HCT116 (cell line): ENCODE measurements at regions not wholly inside any gene's neighbourhood (a gene's known extent, or its start where the extent isn't known, plus 50 kb on each side); places are given as distances from the start of the nearest gene placed in this dataset.

Experiments
- ATAC-seq: fragments of 200-7000 bp; cut with Tn5 transposase; 2 replicates; pipeline ENCODE4 v1.9.1; 2020; ENCODE audit warnings: mild to moderate bottlenecking, moderate library complexity
- BruUV-seq: library from RNA; stranded (reverse); fragments of 400-500 nt; replicated peaks from 2 replicates; lab custom pipeline; 2021; lab: Mats Ljungman, UMichigan
- CTCF ChIA-PET: fragments of 300-600 bp; sonication (Branson Sonifier 250); formaldehyde crosslinking; loops from one replicate; lab custom pipeline; 2021; ENCODE audit warnings: antibody characterized with exemption; lab: Charles Lee
- POLR2A ChIA-PET: fragments of 300-600, 350-600 bp; sonication (Branson Sonifier 250); formaldehyde crosslinking; loops from one replicate; lab custom pipeline; 2021; ENCODE audit warnings: antibody characterized with exemption; lab: Charles Lee
- RAD21 ChIA-PET, 2 experiments: fragments of 300-600 bp; sonication (Branson Sonifier 250); formaldehyde crosslinking; loops; one replicate each; lab custom pipeline; 2023; ENCODE audit warnings: low total read pairs in 2 of 2; ENCODE audit not compliant: uncharacterized antibody in 2 of 2, unreplicated experiment in 2 of 2, low non-redundant PET in 1 of 2; lab: Charles Lee
- DNase-seq: peaks from one replicate; pipeline ENCODE4 v3.0.0-alpha.2; 2010; ENCODE audit warnings: low read depth, low spot score
- H2AFZ ChIP-seq: fragments of 200-600 bp; shearing (Covaris generic), sonication (generic); 2 replicates; pipeline ENCODE4 v1.6.1; 2017; ENCODE audit warnings: low read depth, mixed run types, mixed read lengths, antibody characterized with exemption, low read length; ENCODE audit not compliant: poor library complexity, severe bottlenecking
- H3K27ac ChIP-seq: 2 replicates; pipeline ENCODE4 v1.5.1; 2012; ENCODE audit warnings: low read depth, low read length
- H3K27me3 ChIP-seq: fragments of 200-600 bp; sonication (generic); 2 replicates; pipeline ENCODE4 v1.6.1; 2016; ENCODE audit warnings: mixed run types, low read length, mixed read lengths; ENCODE audit not compliant: insufficient read depth
- H3K36me3 ChIP-seq, 2 experiments: fragments of 200-500 bp in 1 of 2; fragments of 200-600 bp in 1 of 2; sonication (Bioruptor generic) in 1 of 2; sonication (generic) in 1 of 2; 2 replicates each; pipeline versions ENCODE4 v1.5.1 to v1.6.1; 2014 to 2016; ENCODE audit warnings: low read length in 2 of 2, inconsistent platforms in 1 of 2, mixed read lengths in 1 of 2, mixed run types in 1 of 2; ENCODE audit not compliant: insufficient read depth in 2 of 2, control insufficient read depth in 1 of 2
- H3K4me1 ChIP-seq, 2 experiments: fragments of 200-600 bp in 1 of 2; sonication (generic) in 1 of 2; 2 replicates each; pipeline versions ENCODE4 v1.5.1 to v1.6.1; 2012 to 2017; ENCODE audit warnings: low read length in 2 of 2, inconsistent platforms in 1 of 2, mild to moderate bottlenecking in 1 of 2, mixed read lengths in 1 of 2, mixed run types in 1 of 2, moderate library complexity in 1 of 2; ENCODE audit not compliant: insufficient read depth in 2 of 2, control insufficient read depth in 1 of 2
- H3K4me2 ChIP-seq: fragments of 200-600 bp; sonication (generic); 2 replicates; pipeline ENCODE4 v1.6.1; 2017; ENCODE audit warnings: mixed run types, low read length, mixed read lengths
- H3K4me3 ChIP-seq, 2 experiments: fragments of 200-600 bp in 1 of 2; sonication (generic) in 1 of 2; replicated peaks in 1 of 2; 2 replicates each; pipeline ENCODE4 v1.5.1; 2011 to 2016; ENCODE audit warnings: low read length in 2 of 2, control low read depth in 1 of 2, low read depth in 1 of 2, mild to moderate bottlenecking in 1 of 2, mixed read lengths in 1 of 2, mixed run types in 1 of 2
- H3K79me2 ChIP-seq: fragments of 200-600 bp; sonication (generic); 2 replicates; pipeline ENCODE4 v1.6.1; 2017; ENCODE audit warnings: mild to moderate bottlenecking, mixed run types, low read length, moderate library complexity, mixed read lengths; ENCODE audit not compliant: insufficient read depth
- H3K9ac ChIP-seq: fragments of 200-600 bp; sonication (generic); 2 replicates; pipeline ENCODE4 v1.6.1; 2016; ENCODE audit warnings: low read length, mixed read lengths
- H3K9me2 ChIP-seq: fragments of 200-600 bp; sonication (generic), shearing (Covaris generic); 2 replicates; pipeline ENCODE4 v1.6.1; 2017; ENCODE audit warnings: mixed run types, mild to moderate bottlenecking, moderate library complexity; ENCODE audit not compliant: insufficient read depth
- H3K9me3 ChIP-seq, 2 experiments: fragments of 200-500 bp in 1 of 2; fragments of 200-600 bp in 1 of 2; sonication (Bioruptor generic) in 1 of 2; sonication (generic) in 1 of 2; 2 replicates each; pipeline ENCODE4 v1.6.1; 2014 to 2017; ENCODE audit warnings: low read length in 2 of 2, mixed read lengths in 2 of 2, inconsistent platforms in 1 of 2, low read depth in 1 of 2, mild to moderate bottlenecking in 1 of 2, mixed run types in 1 of 2, moderate library complexity in 1 of 2; ENCODE audit not compliant: control insufficient read depth in 1 of 2, insufficient read depth in 1 of 2
- H4K20me1 ChIP-seq: fragments of 200-600 bp; sonication (generic), shearing (Covaris generic); 2 replicates; pipeline ENCODE4 v1.6.1; 2017; ENCODE audit warnings: mixed run types, mild to moderate bottlenecking, moderate library complexity; ENCODE audit not compliant: insufficient read depth
- CEBPB ChIP-seq: IDR thresholded peaks from 2 replicates; pipeline ENCODE4 v1.6.1; 2012; ENCODE audit warnings: low read depth
- ELF1 ChIP-seq: IDR thresholded peaks from 2 replicates; pipeline ENCODE4 v1.6.1; 2012; ENCODE audit warnings: low read depth, borderline replicate concordance
- EZH2phosphoT487 ChIP-seq: fragments of 200-600 bp; IDR thresholded peaks from 2 replicates; pipeline ENCODE4 v1.6.1; 2018; ENCODE audit warnings: antibody characterized with exemption, borderline replicate concordance
- FOSL1 ChIP-seq: IDR thresholded peaks from 2 replicates; pipeline ENCODE4 v1.6.1; 2012; ENCODE audit warnings: low read depth
- JUND ChIP-seq: IDR thresholded peaks from 2 replicates; pipeline ENCODE4 v1.6.1; 2012
- POLR2A ChIP-seq: IDR thresholded peaks from 2 replicates; pipeline ENCODE4 v1.7.0; 2011; ENCODE audit warnings: borderline replicate concordance; ENCODE audit not compliant: insufficient read depth, insufficient read length; ENCODE audit errors: extremely low read depth
- SIN3A ChIP-seq: IDR thresholded peaks from 2 replicates; pipeline ENCODE4 v1.6.1; 2012; ENCODE audit warnings: low read depth
- SRF ChIP-seq: IDR thresholded peaks from 2 replicates; pipeline ENCODE4 v1.6.1; 2012; ENCODE audit warnings: low read depth
- TCF7L2 ChIP-seq: IDR thresholded peaks from 2 replicates; pipeline ENCODE4 v1.7.0; 2011; ENCODE audit warnings: borderline replicate concordance, inconsistent platforms; ENCODE audit not compliant: insufficient read depth, insufficient read length; ENCODE audit errors: extremely low read depth
- YY1 ChIP-seq: IDR thresholded peaks from 2 replicates; pipeline ENCODE4 v1.6.1; 2011; ENCODE audit warnings: low read length, low read depth, moderate library complexity, mild to moderate bottlenecking; ENCODE audit not compliant: insufficient replicate concordance; ENCODE audit errors: extremely low read depth
- ZBTB33 ChIP-seq: IDR thresholded peaks from 2 replicates; pipeline ENCODE4 v1.6.1; 2011; ENCODE audit warnings: mild to moderate bottlenecking, low read length, moderate library complexity; ENCODE audit not compliant: insufficient replicate concordance; ENCODE audit errors: extremely low read depth
- ZFX ChIP-seq: fragments of 450-650 bp; IDR thresholded peaks from 2 replicates; pipeline ENCODE4 v1.6.1; 2017
- ZNF274 ChIP-seq: fragments of 200-500 bp; sonication (Bioruptor generic); IDR thresholded peaks from 2 replicates; pipeline ENCODE4 v1.6.1; 2014; ENCODE audit warnings: mild to moderate bottlenecking, low read depth, low read length, inconsistent platforms
- intact Hi-C: fragments of 100-400 bp; cut with micrococcal nuclease; formaldehyde crosslinking; loops from 2 replicates; pipeline ENCODE4 v1.10.0; 2022
- TF ChIP-seq, protein P1 (sequence below): IDR thresholded peaks from 2 replicates; pipeline ENCODE4 v1.6.1; 2012
- TF ChIP-seq, protein P2 (sequence below): IDR thresholded peaks from 2 replicates; pipeline ENCODE4 v1.6.1; 2012
- TF ChIP-seq, protein P3 (sequence below), 3 experiments: fragments of 200-600 bp in 1 of 3; sonication (generic) in 1 of 3; IDR thresholded peaks in 2 of 3; conservative IDR thresholded peaks in 1 of 3; 2 replicates each; pipeline ENCODE4 v1.5.1; 2012 to 2017; ENCODE audit warnings: low read depth in 2 of 3, low read length in 2 of 3, antibody characterized with exemption in 1 of 3, borderline replicate concordance in 1 of 3, control low read depth in 1 of 3, mild to moderate bottlenecking in 1 of 3, mixed read lengths in 1 of 3, mixed run types in 1 of 3, moderate library complexity in 1 of 3; ENCODE audit not compliant: insufficient read depth in 1 of 3

- H3K9me3 ChIP-seq, result no peaks in the 10 kb centered on the region
- H3K9ac ChIP-seq, result no peak overlapping the region
- no peak overlapping the region for H3K4me3 ChIP-seq
- no peak overlapping the region for H3K27ac ChIP-seq
- no peak for ATAC-seq
- H2AFZ ChIP-seq, result no peak overlapping the region
- no peaks in the 10 kb centered on the region for H3K79me2 ChIP-seq
- ChIA-PET CTCF (no interaction called here), RAD21 (no interaction called here), POLR2A (no interaction called here)
- H3K4me1 ChIP-seq, result no peaks in the 10 kb centered on the region
- TF ChIP-seq, protein P1, sequence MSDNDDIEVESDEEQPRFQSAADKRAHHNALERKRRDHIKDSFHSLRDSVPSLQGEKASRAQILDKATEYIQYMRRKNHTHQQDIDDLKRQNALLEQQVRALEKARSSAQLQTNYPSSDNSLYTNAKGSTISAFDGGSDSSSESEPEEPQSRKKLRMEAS, result no peak
- TF ChIP-seq ZFX, result no peak
- no peak for TF ChIP-seq CEBPB
- TF ChIP-seq SIN3A, result no peak
- no peak for TF ChIP-seq ZNF274
- no peak for TF ChIP-seq ZBTB33
- no peak for TF ChIP-seq ELF1
- no peak for TF ChIP-seq FOSL1
- no peak for TF ChIP-seq EZH2phosphoT487
- no peak for TF ChIP-seq POLR2A
- no peak for TF ChIP-seq SRF
- no peak for TF ChIP-seq YY1
- TF ChIP-seq, protein P2, sequence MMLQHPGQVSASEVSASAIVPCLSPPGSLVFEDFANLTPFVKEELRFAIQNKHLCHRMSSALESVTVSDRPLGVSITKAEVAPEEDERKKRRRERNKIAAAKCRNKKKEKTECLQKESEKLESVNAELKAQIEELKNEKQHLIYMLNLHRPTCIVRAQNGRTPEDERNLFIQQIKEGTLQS, result no peak
- no peak for TF ChIP-seq JUND
- TF ChIP-seq, protein P3, sequence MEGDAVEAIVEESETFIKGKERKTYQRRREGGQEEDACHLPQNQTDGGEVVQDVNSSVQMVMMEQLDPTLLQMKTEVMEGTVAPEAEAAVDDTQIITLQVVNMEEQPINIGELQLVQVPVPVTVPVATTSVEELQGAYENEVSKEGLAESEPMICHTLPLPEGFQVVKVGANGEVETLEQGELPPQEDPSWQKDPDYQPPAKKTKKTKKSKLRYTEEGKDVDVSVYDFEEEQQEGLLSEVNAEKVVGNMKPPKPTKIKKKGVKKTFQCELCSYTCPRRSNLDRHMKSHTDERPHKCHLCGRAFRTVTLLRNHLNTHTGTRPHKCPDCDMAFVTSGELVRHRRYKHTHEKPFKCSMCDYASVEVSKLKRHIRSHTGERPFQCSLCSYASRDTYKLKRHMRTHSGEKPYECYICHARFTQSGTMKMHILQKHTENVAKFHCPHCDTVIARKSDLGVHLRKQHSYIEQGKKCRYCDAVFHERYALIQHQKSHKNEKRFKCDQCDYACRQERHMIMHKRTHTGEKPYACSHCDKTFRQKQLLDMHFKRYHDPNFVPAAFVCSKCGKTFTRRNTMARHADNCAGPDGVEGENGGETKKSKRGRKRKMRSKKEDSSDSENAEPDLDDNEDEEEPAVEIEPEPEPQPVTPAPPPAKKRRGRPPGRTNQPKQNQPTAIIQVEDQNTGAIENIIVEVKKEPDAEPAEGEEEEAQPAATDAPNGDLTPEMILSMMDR (IDR thresholded peaks at IDR 0.05 in 2 of 3, conservative IDR thresholded peaks at IDR 0.05 in 1 of 3; ENCODE audit: borderline replicate concordance in 1 of 3, insufficient read depth in 1 of 3, low read depth in 2 of 3, low read length in 2 of 3), result no peak
- no peak for TF ChIP-seq TCF7L2
- no TSS peak for BruUV-seq
- H3K27me3 ChIP-seq, result 0 out of 2 replicates have a peak, but pooled peaks cover 7% of the 10 kb centered on the region
- H4K20me1 ChIP-seq, result no peaks in the 10 kb centered on the region
- no peaks in the 10 kb centered on the region for H3K9me2 ChIP-seq
- H3K36me3 ChIP-seq, result no peaks in the 10 kb centered on the region
- no peak for DNase-seq
- intact Hi-C loops, result no loop called here
- no peak overlapping the region for H3K4me2 ChIP-seq
Measured at GRCh38 chr2:128682729-128683284, 364.1 kb upstream of the HS6ST1 start.
